ENCODE measurements at regions not wholly inside any gene's neighbourhood (a gene's known extent, or its start where the extent isn't known, plus 50 kb on each side); places are given as distances from the start of the nearest gene placed in this dataset.

DNA sequence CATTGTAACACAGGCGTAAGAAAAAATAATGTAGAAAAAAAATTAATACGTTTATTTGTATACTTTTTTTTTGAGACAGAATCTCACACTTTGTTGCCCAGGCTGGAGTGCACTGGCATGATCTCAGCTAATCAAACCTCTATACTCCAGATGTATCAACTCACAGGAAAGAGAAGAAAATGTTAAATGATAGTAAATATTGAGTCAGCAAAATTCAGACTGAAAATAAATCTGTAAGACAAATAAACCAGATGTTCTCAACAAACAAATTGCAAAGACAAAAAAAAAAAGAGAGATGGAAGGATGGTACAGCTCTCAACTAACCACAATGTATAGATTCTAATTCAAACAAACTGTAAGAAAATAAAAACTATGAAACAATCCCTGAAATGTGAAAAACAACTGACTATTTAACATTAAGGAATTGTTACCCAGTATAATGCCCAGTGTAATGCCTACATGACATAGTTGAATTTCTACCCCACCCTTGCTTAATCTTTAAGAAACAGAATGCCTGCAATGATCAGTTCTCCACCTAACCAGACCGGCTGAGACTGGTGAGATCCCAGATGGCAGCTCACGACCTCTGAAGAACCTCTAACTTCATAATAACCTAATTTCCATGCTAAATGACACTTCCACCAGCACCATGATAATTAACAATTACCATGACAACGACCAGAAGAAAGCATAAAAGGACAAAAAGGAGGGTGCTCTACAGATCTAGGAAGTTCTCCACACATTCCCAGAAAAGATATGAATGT is 272.0 kb upstream of the GNAI1 start:
- Histone ChIP-seq H3K27me3 (ENCODE audit: low read length) (no peaks in the 10 kb centered on the region), H3K9me3 (ENCODE audit: low read length) (no peaks in the 10 kb centered on the region), H3K9ac (ENCODE audit: low read length) (no peak overlapping the region), H3K9me2 (replicated peaks; ENCODE audit: low read length) (no peaks in the 10 kb centered on the region), H3K4me1 (ENCODE audit: insufficient read depth, low read length) (no peaks in the 10 kb centered on the region), H3K4me2 (ENCODE audit: low read length) (no peak overlapping the region), H3K79me2 (ENCODE audit: low read length) (no peaks in the 10 kb centered on the region), H4K20me1 (ENCODE audit: low read length) (no peaks in the 10 kb centered on the region), H3K4me3 (ENCODE audit: low read length) (no peak overlapping the region), H2AFZ (ENCODE audit: low read length) (no peak overlapping the region), H3K27ac (ENCODE audit: low read length) (no peak overlapping the region), H3F3A (ENCODE audit: low read length, unreplicated experiment) (no peaks in the 10 kb centered on the region), H3K36me3 (ENCODE audit: low read depth, low read length) (no peaks in the 10 kb centered on the region)
- intact Hi-C loops (cut with micrococcal nuclease): no loop called here
- POLR2A ChIA-PET (ENCODE audit: unreplicated experiment): no interaction called here
- DNase-seq (no peak), ATAC-seq (no peak)
- TF ChIP-seq EZH2 (IDR thresholded peaks at IDR 0.05; ENCODE audit: low read length, unreplicated experiment) (no peak), EZH2phosphoT487 (IDR thresholded peaks at IDR 0.05; ENCODE audit: borderline replicate concordance, low read length) (no peak)
- TF ChIP-seq, protein P1, sequence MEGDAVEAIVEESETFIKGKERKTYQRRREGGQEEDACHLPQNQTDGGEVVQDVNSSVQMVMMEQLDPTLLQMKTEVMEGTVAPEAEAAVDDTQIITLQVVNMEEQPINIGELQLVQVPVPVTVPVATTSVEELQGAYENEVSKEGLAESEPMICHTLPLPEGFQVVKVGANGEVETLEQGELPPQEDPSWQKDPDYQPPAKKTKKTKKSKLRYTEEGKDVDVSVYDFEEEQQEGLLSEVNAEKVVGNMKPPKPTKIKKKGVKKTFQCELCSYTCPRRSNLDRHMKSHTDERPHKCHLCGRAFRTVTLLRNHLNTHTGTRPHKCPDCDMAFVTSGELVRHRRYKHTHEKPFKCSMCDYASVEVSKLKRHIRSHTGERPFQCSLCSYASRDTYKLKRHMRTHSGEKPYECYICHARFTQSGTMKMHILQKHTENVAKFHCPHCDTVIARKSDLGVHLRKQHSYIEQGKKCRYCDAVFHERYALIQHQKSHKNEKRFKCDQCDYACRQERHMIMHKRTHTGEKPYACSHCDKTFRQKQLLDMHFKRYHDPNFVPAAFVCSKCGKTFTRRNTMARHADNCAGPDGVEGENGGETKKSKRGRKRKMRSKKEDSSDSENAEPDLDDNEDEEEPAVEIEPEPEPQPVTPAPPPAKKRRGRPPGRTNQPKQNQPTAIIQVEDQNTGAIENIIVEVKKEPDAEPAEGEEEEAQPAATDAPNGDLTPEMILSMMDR (conservative IDR thresholded peaks at IDR 0.05; ENCODE audit: low read depth, low read length): no peak
- CTCF ChIA-PET: no interaction called here
- no TSS peak for BruUV-seq (replicated peaks)

DNA sequence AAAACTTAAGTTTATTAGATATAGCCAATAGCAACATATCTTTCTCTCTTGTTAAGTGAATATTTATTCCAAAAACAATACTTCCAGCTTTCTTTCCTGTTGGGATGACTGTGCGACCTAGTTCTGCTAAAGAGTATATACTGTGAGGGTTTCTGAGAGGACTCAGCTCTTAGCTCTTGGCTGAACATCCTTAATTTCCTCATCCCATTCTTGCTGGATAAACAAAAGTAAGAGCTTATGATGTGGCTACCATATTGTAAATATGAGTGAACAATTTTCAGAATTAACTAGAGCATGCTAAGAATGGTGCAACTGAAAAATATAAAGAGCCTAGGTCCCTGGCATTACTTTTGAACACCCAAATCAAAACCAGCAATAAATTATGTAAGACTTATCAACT is 279.5 kb upstream of the GNAI1 start:
- TF ChIP-seq, protein P1 (conservative IDR thresholded peaks at IDR 0.05; ENCODE audit: low read depth, low read length): no peak
- TF ChIP-seq EZH2 (IDR thresholded peaks at IDR 0.05; ENCODE audit: low read length, unreplicated experiment) (no peak), EZH2phosphoT487 (IDR thresholded peaks at IDR 0.05; ENCODE audit: borderline replicate concordance, low read length) (no peak)
- no peak overlapping the region for H3K9ac ChIP-seq (ENCODE audit: low read length)
- H3K27ac ChIP-seq (ENCODE audit: low read length): no peak overlapping the region
- H3K79me2 ChIP-seq (ENCODE audit: low read length): no peaks in the 10 kb centered on the region
- H3K9me3 ChIP-seq (ENCODE audit: low read length): no peaks in the 10 kb centered on the region
- no peaks in the 10 kb centered on the region for H3K36me3 ChIP-seq (ENCODE audit: low read depth, low read length)
- DNase-seq (no peak), ATAC-seq (no peak)
- H3K4me3 ChIP-seq (ENCODE audit: low read length): no peak overlapping the region
- ChIA-PET POLR2A (ENCODE audit: unreplicated experiment) (no interaction called here), CTCF (no interaction called here)
- no peaks in the 10 kb centered on the region for H4K20me1 ChIP-seq (ENCODE audit: low read length)
- H3K27me3 ChIP-seq (ENCODE audit: low read length): no peaks in the 10 kb centered on the region
- no peaks in the 10 kb centered on the region for H3F3A ChIP-seq (ENCODE audit: low read length, unreplicated experiment)
- H3K4me1 ChIP-seq (ENCODE audit: insufficient read depth, low read length): no peaks in the 10 kb centered on the region
- intact Hi-C loops (cut with micrococcal nuclease): no loop called here
- H2AFZ ChIP-seq (ENCODE audit: low read length): no peak overlapping the region
- H3K9me2 ChIP-seq (replicated peaks; ENCODE audit: low read length): no peaks in the 10 kb centered on the region
- no TSS peak for BruUV-seq (replicated peaks)
- no peak overlapping the region for H3K4me2 ChIP-seq (ENCODE audit: low read length)

- Histone ChIP-seq H3K27ac (ENCODE audit: low read length) (no peak overlapping the region), H3K4me3 (ENCODE audit: low read length) (no peak overlapping the region), H3K4me1 (ENCODE audit: insufficient read depth, low read length) (no peaks in the 10 kb centered on the region), H4K20me1 (ENCODE audit: low read length) (no peaks in the 10 kb centered on the region), H3K36me3 (ENCODE audit: low read depth, low read length) (no peaks in the 10 kb centered on the region), H3K79me2 (ENCODE audit: low read length) (no peaks in the 10 kb centered on the region), H3K4me2 (ENCODE audit: low read length) (no peak overlapping the region), H3K27me3 (ENCODE audit: low read length) (no peaks in the 10 kb centered on the region), H2AFZ (ENCODE audit: low read length) (no peak overlapping the region), H3K9ac (ENCODE audit: low read length) (no peak overlapping the region), H3K9me2 (replicated peaks; ENCODE audit: low read length) (no peaks in the 10 kb centered on the region), H3F3A (ENCODE audit: low read length, unreplicated experiment) (no peaks in the 10 kb centered on the region), H3K9me3 (ENCODE audit: low read length) (no peaks in the 10 kb centered on the region)
- ATAC-seq (no peak), DNase-seq (no peak)
- TF ChIP-seq EZH2phosphoT487 (IDR thresholded peaks at IDR 0.05; ENCODE audit: borderline replicate concordance, low read length): no peak
- TF ChIP-seq EZH2 (IDR thresholded peaks at IDR 0.05; ENCODE audit: low read length, unreplicated experiment): no peak
- TF ChIP-seq, protein P1 (conservative IDR thresholded peaks at IDR 0.05; ENCODE audit: low read depth, low read length): no peak
- BruUV-seq (replicated peaks): no TSS peak
- CTCF ChIA-PET: no interaction called here
- intact Hi-C loops (cut with micrococcal nuclease): no loop called here
- POLR2A ChIA-PET (ENCODE audit: unreplicated experiment): no interaction called here
Observed at GRCh38 chr7:79854621-79855020, 280.0 kb upstream of the GNAI1 start.

Data from PC-3 (cell line).